SU-DHL-6 (cell line): ENCODE measurements at regions not wholly inside any gene's neighbourhood (a gene's known extent, or its start where the extent isn't known, plus 50 kb on each side); places are given as distances from the start of the nearest gene placed in this dataset.

Experiments used
- EZH2phosphoT487 ChIP-seq: fragments of 200-600 bp; sonication (generic), shearing (Covaris generic); conservative IDR thresholded peaks from 2 replicates; pipeline ENCODE4 v1.6.1; 2018; ENCODE audit warnings: mild to moderate bottlenecking, antibody characterized with exemption, low read length, moderate library complexity, mixed read lengths
- TF ChIP-seq, protein P1 (sequence below): fragments of 200-600 bp; sonication (generic); IDR thresholded peaks from one replicate; pipeline ENCODE4 v1.5.1; 2017; ENCODE audit warnings: antibody characterized with exemption, mild to moderate bottlenecking, low read length, moderate library complexity; ENCODE audit not compliant: insufficient read depth, poor library complexity, severe bottlenecking

DNA sequence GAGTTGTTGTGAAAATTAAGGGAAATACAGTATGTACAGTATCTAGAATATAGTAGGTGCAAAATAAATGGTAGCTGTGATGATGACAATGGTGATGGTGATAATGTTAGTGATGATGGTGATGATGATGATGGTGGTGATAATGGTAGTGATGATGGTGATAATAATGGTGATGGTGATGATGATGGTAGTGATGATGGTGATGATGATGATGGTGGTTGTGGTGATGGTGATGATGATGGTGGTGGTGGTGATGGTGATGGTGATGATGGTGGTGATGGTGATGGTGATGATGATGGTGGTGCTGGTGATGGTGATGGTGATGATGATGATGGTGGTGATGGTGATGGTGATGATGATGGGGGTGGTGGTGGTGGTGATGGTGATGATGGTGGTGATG, 91.3 kb upstream of the FOXF1 start:
- TF ChIP-seq, protein P1, sequence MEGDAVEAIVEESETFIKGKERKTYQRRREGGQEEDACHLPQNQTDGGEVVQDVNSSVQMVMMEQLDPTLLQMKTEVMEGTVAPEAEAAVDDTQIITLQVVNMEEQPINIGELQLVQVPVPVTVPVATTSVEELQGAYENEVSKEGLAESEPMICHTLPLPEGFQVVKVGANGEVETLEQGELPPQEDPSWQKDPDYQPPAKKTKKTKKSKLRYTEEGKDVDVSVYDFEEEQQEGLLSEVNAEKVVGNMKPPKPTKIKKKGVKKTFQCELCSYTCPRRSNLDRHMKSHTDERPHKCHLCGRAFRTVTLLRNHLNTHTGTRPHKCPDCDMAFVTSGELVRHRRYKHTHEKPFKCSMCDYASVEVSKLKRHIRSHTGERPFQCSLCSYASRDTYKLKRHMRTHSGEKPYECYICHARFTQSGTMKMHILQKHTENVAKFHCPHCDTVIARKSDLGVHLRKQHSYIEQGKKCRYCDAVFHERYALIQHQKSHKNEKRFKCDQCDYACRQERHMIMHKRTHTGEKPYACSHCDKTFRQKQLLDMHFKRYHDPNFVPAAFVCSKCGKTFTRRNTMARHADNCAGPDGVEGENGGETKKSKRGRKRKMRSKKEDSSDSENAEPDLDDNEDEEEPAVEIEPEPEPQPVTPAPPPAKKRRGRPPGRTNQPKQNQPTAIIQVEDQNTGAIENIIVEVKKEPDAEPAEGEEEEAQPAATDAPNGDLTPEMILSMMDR, result no peak
- no peak for TF ChIP-seq EZH2phosphoT487
